IPS-11a (cell line): ENCODE measurements at regions not wholly inside any gene's neighbourhood (a gene's known extent, or its start where the extent isn't known, plus 50 kb on each side); places are given as distances from the start of the nearest gene placed in this dataset.
"Not testable (repeated sequence)": the region's sequence is repeated elsewhere in the genome, so short reads cannot be mapped to it uniquely, and the experiment has no call there.

ENCODE experiments used
- H3K4me3 ChIP-seq: one replicate; pipeline ENCODE4 v1.5.1; 2013; ENCODE audit warnings: low read depth, low read length, control low read depth

GRCh38 chr1:41994195-41994894 lies 75.6 kb upstream of the HIVEP3 start:
- H3K4me3 ChIP-seq = no peak overlapping the region

GRCh38 chr1:41983451-41983850 lies 64.7 kb upstream of the HIVEP3 start:
- H3K4me3 ChIP-seq = no peak overlapping the region

- H3K4me3 ChIP-seq = no peak overlapping the region
Measured at GRCh38 chr1:41981796-41982195, 63.1 kb upstream of the HIVEP3 start.

GRCh38 chr1:41980827-41981653 lies 62.3 kb upstream of the HIVEP3 start:
- no peak overlapping the region for H3K4me3 ChIP-seq

GRCh38 chr1:41978986-41979385 lies 60.3 kb upstream of the HIVEP3 start:
- H3K4me3 ChIP-seq = no peak overlapping the region

- no peak overlapping the region for H3K4me3 ChIP-seq
Measured at GRCh38 chr1:41977326-41977725, 58.6 kb upstream of the HIVEP3 start.

- H3K4me3 ChIP-seq = no peak overlapping the region
Measured at GRCh38 chr1:41976671-41977070, 57.9 kb upstream of the HIVEP3 start.

- H3K4me3 ChIP-seq = no peak overlapping the region
Measured at GRCh38 chr1:41975850-41976569, 57.3 kb upstream of the HIVEP3 start.

GRCh38 chr1:41975121-41975520 lies 56.4 kb upstream of the HIVEP3 start:
- H3K4me3 ChIP-seq = no peak overlapping the region

- not testable (repeated sequence) for H3K4me3 ChIP-seq
Measured at GRCh38 chr1:41968557-41968956, 49.8 kb upstream of the HIVEP3 start.
